ENCODE measurements at regions not wholly inside any gene's neighbourhood (a gene's known extent, or its start where the extent isn't known, plus 50 kb on each side); places are given as distances from the start of the nearest gene placed in this dataset.

DNA sequence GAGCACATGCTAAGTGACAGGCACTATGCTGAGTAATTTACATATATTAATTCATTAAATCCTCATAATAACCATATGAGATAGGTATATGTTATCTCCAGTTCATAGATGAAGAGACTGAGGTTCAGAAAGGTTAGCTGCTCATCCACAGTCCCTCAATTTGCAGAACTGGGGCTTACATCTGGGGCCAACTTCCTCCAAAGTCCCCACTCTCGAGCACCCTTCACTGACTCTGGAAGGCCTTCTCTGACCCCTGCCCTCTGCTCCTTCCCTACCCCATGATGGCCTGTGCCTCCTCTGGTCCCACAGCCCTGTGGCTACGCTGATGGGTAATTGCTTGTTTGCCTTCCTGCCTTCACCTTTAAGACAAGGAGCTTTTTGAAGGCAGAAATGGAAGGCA, 71.6 kb downstream of the C5orf15 start:
- Mint-ChIP-seq H3K36me3 (no peaks in the 10 kb centered on the region), H3K27me3 (peaks cover 0 to 2% of the 10 kb centered on the region in 2 donors), H3K27ac (peak overlapping the region in 1 of 7 donors; percentile 25), H3K4me3 (no peak overlapping the region), H3K9me3 (no peaks in the 10 kb centered on the region), H3K4me1 (no peaks in the 10 kb centered on the region)
- H3K27me3 ChIP-seq (ENCODE audit: insufficient read depth, low read length), result no peaks in the 10 kb centered on the region
- H3K27ac ChIP-seq (ENCODE audit: low read depth, low read length), result no peak overlapping the region
- H3K4me3 ChIP-seq (ENCODE audit: low read length in 2 of 2), result no peak overlapping the region
- ChIA-PET CTCF (ENCODE audit: partially characterized antibody) (interaction anchor here (1.7 kb wide), 1 partner anchor 9 kb away, joined by 4 read pairs; no protein-coding TSS in a partner anchor), POLR2A (ENCODE audit: partially characterized antibody) (no interaction called here)
- intact Hi-C loops (cut with micrococcal nuclease), result no loop called here
- no peaks in the 10 kb centered on the region for H3K9me3 ChIP-seq (ENCODE audit: control insufficient read depth in 1 of 2, low read length in 2 of 2)
- no peaks in the 10 kb centered on the region for H3K4me1 ChIP-seq (ENCODE audit: insufficient read depth, low read length)
- no peaks in the 10 kb centered on the region for H3K36me3 ChIP-seq (ENCODE audit: insufficient read depth, low read length)
- no peak for DNase-seq

DNA sequence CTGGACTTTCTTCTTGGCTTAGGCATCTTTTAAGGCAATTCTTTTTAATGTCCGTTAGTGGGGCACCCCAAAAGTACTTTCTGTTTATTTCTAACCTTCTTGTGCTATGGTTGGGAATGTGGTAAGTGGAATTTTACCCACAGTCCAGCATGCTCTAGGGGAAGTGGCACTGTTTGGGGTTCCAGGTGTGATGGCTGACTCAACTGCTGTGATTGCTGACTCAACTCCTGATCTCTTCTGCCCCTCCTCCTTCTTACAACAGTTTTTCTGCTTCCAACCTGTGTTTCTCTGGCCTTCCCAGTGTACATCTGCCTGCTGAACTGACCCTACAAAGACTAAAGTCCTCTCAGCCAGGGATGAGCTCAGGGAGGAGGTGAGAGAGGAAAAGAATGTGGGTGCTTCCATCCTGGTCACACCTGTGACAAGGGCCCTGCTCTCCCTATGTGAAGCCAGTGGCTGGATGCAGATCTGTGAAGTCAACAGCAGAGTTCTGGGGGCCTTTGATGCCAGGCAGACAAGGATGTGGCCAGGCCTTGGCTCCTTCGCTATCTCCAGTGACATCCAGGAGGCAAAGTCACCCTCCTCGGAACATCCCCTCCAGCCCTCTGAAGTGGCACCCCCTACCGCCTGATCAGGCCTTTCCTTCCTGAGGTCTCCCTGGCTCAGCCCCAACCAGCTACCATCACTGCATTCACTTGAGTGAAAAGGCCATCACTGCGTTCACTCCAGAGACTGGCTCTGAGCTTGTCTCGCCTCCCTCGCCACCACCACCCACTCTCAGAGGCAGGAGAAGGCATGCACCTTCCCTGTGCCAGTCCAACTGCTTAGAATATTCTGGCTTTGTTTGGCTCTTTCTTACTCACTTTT, 72.2 kb downstream of the C5orf15 start:
- Mint-ChIP-seq H3K27me3 (peaks cover 0 to 2% of the 10 kb centered on the region in 2 donors), H3K36me3 (no peaks in the 10 kb centered on the region), H3K4me1 (no peaks in the 10 kb centered on the region), H3K9me3 (no peaks in the 10 kb centered on the region), H3K27ac (peak overlapping the region in 1 of 7 donors; percentile 26), H3K4me3 (no peak overlapping the region)
- DNase-seq, result no peak
- ChIA-PET POLR2A (ENCODE audit: partially characterized antibody) (no interaction called here), CTCF (ENCODE audit: partially characterized antibody) (interaction anchor here (1.7 kb wide), 1 partner anchor 10 kb away, joined by 4 read pairs; no protein-coding TSS in a partner anchor)
- H3K27ac ChIP-seq (ENCODE audit: low read depth, low read length), result no peak overlapping the region
- no peaks in the 10 kb centered on the region for H3K27me3 ChIP-seq (ENCODE audit: insufficient read depth, low read length)
- intact Hi-C loops (cut with micrococcal nuclease), result no loop called here
- H3K4me1 ChIP-seq (ENCODE audit: insufficient read depth, low read length), result no peaks in the 10 kb centered on the region
- no peaks in the 10 kb centered on the region for H3K9me3 ChIP-seq (ENCODE audit: control insufficient read depth in 1 of 2, low read length in 2 of 2)
- no peaks in the 10 kb centered on the region for H3K36me3 ChIP-seq (ENCODE audit: insufficient read depth, low read length)
- H3K4me3 ChIP-seq (ENCODE audit: low read length in 2 of 2), result no peak overlapping the region

- no peaks in the 10 kb centered on the region for H3K9me3 ChIP-seq (ENCODE audit: control insufficient read depth in 1 of 2, low read length in 2 of 2)
- H3K9me3 Mint-ChIP-seq, result no peaks in the 10 kb centered on the region
- intact Hi-C loops (cut with micrococcal nuclease), result no loop called here
- no peak overlapping the region for H3K4me3 Mint-ChIP-seq
- no peaks in the 10 kb centered on the region for H3K4me1 Mint-ChIP-seq
- ChIA-PET CTCF (ENCODE audit: partially characterized antibody) (no interaction called here), POLR2A (ENCODE audit: partially characterized antibody) (interaction anchor here (0.5 kb wide), 1 partner anchor 28 kb away, joined by 3 read pairs; no protein-coding TSS in a partner anchor)
- no peaks in the 10 kb centered on the region for H3K36me3 Mint-ChIP-seq
- no peaks in the 10 kb centered on the region for H3K36me3 ChIP-seq (ENCODE audit: insufficient read depth, low read length)
- H3K4me1 ChIP-seq (ENCODE audit: insufficient read depth, low read length), result no peaks in the 10 kb centered on the region
- no peak for DNase-seq
- no peak overlapping the region for H3K27ac Mint-ChIP-seq
- H3K27ac ChIP-seq (ENCODE audit: low read depth, low read length), result no peak overlapping the region
- peaks cover 0 to 2% of the 10 kb centered on the region in 2 donors for H3K27me3 Mint-ChIP-seq
- H3K4me3 ChIP-seq (ENCODE audit: low read length in 2 of 2), result no peak overlapping the region
- H3K27me3 ChIP-seq (ENCODE audit: insufficient read depth, low read length), result no peaks in the 10 kb centered on the region
Measured at GRCh38 chr5:133894143-133894542, 74.3 kb downstream of the C5orf15 start.

DNA sequence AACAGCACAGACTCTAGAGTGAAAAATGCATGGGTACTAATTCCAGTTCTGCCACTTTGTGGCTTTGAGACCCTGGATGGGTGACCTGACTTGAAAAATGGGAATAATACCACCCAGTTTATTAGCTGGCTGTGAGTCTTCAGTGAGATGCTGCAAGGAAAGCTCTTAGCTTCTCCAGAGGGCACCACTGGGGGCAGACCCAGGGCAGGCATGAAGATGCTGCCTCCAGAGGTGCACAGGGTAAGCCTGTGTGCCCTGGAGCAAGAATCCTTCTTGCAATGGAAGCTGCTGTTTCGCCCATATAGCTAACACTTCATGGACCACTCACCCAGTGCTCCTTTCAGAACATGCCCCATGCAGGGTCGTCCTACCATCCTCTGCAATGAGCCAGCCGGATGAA, 75.7 kb downstream of the C5orf15 start:
- CTCF ChIA-PET (ENCODE audit: partially characterized antibody), result interaction anchor here (1.8 kb wide), 1 partner anchor 23 kb away, joined by 5 read pairs; no protein-coding TSS in a partner anchor

DNA sequence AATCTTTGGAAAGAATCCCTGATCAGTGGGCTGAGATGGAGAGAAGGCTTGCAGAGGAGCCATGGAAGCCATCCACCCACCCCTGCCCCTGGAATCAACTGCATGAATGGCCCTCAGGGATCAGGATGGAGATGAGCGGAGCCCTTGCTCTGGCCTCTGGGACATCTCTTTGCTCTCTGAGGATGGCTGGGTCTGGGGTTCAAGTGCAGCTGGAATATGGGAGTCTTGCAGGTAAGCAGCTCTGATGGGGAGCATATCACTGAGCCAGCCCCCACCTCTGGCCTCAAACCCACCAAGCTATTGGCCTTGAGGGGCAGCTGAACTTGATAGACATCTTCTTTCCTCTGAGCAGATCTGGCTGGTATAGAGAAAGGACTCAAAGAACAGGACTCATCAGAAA, 76.1 kb downstream of the C5orf15 start:
- Mint-ChIP-seq H3K27me3 (no peaks in the 10 kb centered on the region), H3K27ac (no peak overlapping the region), H3K36me3 (no peaks in the 10 kb centered on the region), H3K4me1 (no peaks in the 10 kb centered on the region), H3K9me3 (no peaks in the 10 kb centered on the region), H3K4me3 (no peak overlapping the region)
- H3K27me3 ChIP-seq (ENCODE audit: insufficient read depth, low read length), result no peaks in the 10 kb centered on the region
- no peaks in the 10 kb centered on the region for H3K36me3 ChIP-seq (ENCODE audit: insufficient read depth, low read length)
- no peaks in the 10 kb centered on the region for H3K9me3 ChIP-seq (ENCODE audit: control insufficient read depth in 1 of 2, low read length in 2 of 2)
- ChIA-PET POLR2A (ENCODE audit: partially characterized antibody) (no interaction called here), CTCF (ENCODE audit: partially characterized antibody) (interaction anchor here (1.8 kb wide), 1 partner anchor 23 kb away, joined by 5 read pairs; no protein-coding TSS in a partner anchor)
- no peak overlapping the region for H3K27ac ChIP-seq (ENCODE audit: low read depth, low read length)
- H3K4me3 ChIP-seq (ENCODE audit: low read length in 2 of 2), result no peak overlapping the region
- no peak for DNase-seq
- intact Hi-C loops (cut with micrococcal nuclease), result no loop called here
- H3K4me1 ChIP-seq (ENCODE audit: insufficient read depth, low read length), result no peaks in the 10 kb centered on the region

More for the DNA sequence above, 75.7 kb downstream of the C5orf15 start:
- no peaks in the 10 kb centered on the region for H3K36me3 ChIP-seq (ENCODE audit: insufficient read depth, low read length)
- H3K4me3 ChIP-seq (ENCODE audit: low read length in 2 of 2), result no peak overlapping the region
- Mint-ChIP-seq H3K4me3 (no peak overlapping the region), H3K9me3 (no peaks in the 10 kb centered on the region), H3K27me3 (peaks cover 0 to under 1% of the 10 kb centered on the region in 2 donors), H3K4me1 (no peaks in the 10 kb centered on the region), H3K27ac (no peak overlapping the region), H3K36me3 (no peaks in the 10 kb centered on the region)
- intact Hi-C loops (cut with micrococcal nuclease), result no loop called here
- no peaks in the 10 kb centered on the region for H3K27me3 ChIP-seq (ENCODE audit: insufficient read depth, low read length)
- no peak overlapping the region for H3K27ac ChIP-seq (ENCODE audit: low read depth, low read length)
- no peaks in the 10 kb centered on the region for H3K4me1 ChIP-seq (ENCODE audit: insufficient read depth, low read length)
- DNase-seq, result no peak
- POLR2A ChIA-PET (ENCODE audit: partially characterized antibody), result no interaction called here
- H3K9me3 ChIP-seq (ENCODE audit: control insufficient read depth in 1 of 2, low read length in 2 of 2), result no peaks in the 10 kb centered on the region

DNA sequence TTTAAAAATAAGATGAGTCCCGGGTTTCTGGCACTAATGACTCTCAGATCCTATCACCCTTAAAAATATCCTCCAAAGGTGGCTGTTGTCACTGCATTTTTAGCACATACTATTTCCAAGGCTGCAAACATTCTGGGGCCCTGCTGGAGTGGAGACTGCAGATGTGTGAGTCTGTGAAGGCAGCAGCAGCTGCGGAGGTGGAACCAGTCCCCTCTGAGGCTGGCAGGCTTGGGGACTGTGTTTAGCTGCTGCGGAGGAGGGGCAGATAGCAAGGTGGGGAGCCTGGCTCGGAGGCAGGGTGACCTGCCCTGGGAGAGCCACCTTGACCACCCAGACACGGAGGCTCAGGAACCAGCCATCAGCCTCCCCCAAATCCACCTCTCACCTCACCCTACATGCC, 77.0 kb downstream of the C5orf15 start:
- Mint-ChIP-seq H3K4me1 (no peaks in the 10 kb centered on the region), H3K9me3 (no peaks in the 10 kb centered on the region), H3K27me3 (no peaks in the 10 kb centered on the region), H3K4me3 (no peak overlapping the region), H3K36me3 (no peaks in the 10 kb centered on the region), H3K27ac (no peak overlapping the region)
- Histone ChIP-seq H3K9me3 (ENCODE audit: control insufficient read depth in 1 of 2, low read length in 2 of 2) (no peaks in the 10 kb centered on the region), H3K4me1 (ENCODE audit: insufficient read depth, low read length) (no peaks in the 10 kb centered on the region), H3K27me3 (ENCODE audit: insufficient read depth, low read length) (no peaks in the 10 kb centered on the region), H3K36me3 (ENCODE audit: insufficient read depth, low read length) (no peaks in the 10 kb centered on the region), H3K4me3 (ENCODE audit: low read length in 2 of 2) (no peak overlapping the region), H3K27ac (ENCODE audit: low read depth, low read length) (no peak overlapping the region)
- DNase-seq, result no peak
- ChIA-PET CTCF (ENCODE audit: partially characterized antibody) (no interaction called here), POLR2A (ENCODE audit: partially characterized antibody) (interaction anchor here (0.6 kb wide), 1 partner anchor 40 kb away, joined by 3 read pairs; no protein-coding TSS in a partner anchor)
- intact Hi-C loops (cut with micrococcal nuclease), result no loop called here

- Mint-ChIP-seq H3K36me3 (no peaks in the 10 kb centered on the region), H3K4me1 (no peaks in the 10 kb centered on the region), H3K27ac (no peak overlapping the region), H3K9me3 (no peaks in the 10 kb centered on the region), H3K27me3 (no peaks in the 10 kb centered on the region), H3K4me3 (no peak overlapping the region)
- POLR2A ChIA-PET (ENCODE audit: partially characterized antibody), result interaction anchor here (0.6 kb wide), 1 partner anchor 40 kb away, joined by 3 read pairs; no protein-coding TSS in a partner anchor
- H3K27me3 ChIP-seq (ENCODE audit: insufficient read depth, low read length), result no peaks in the 10 kb centered on the region
- H3K4me1 ChIP-seq (ENCODE audit: insufficient read depth, low read length), result no peaks in the 10 kb centered on the region
- no peak overlapping the region for H3K27ac ChIP-seq (ENCODE audit: low read depth, low read length)
- H3K36me3 ChIP-seq (ENCODE audit: insufficient read depth, low read length), result no peaks in the 10 kb centered on the region
- no peak for DNase-seq
- H3K9me3 ChIP-seq (ENCODE audit: control insufficient read depth in 1 of 2, low read length in 2 of 2), result no peaks in the 10 kb centered on the region
- CTCF ChIA-PET (ENCODE audit: partially characterized antibody), result no interaction called here
- H3K4me3 ChIP-seq (ENCODE audit: low read length in 2 of 2), result no peak overlapping the region
- intact Hi-C loops (cut with micrococcal nuclease), result no loop called here
Measured at GRCh38 chr5:133890776-133891280, 77.6 kb downstream of the C5orf15 start.
